GM12878 (cell line): ENCODE measurements at regions not wholly inside any gene's neighbourhood (a gene's known extent, or its start where the extent isn't known, plus 50 kb on each side); places are given as distances from the start of the nearest gene placed in this dataset.
A peak's percentile ranks its signal among the peaks of the same experiment; 100 is the strongest.

Experiments used
- DPF2 ChIP-seq: fragments of 450-650 bp; IDR thresholded peaks from 2 replicates; pipeline ENCODE4 v1.6.1; 2017; ENCODE audit warnings: mild to moderate bottlenecking
- HDGF ChIP-seq: fragments of 450-650 bp; IDR thresholded peaks from 2 replicates; pipeline ENCODE4 v1.6.1; 2016; ENCODE audit warnings: antibody characterized with exemption
- MXI1 ChIP-seq: fragments of 150-350 bp; IDR thresholded peaks from 2 replicates; pipeline ENCODE4 v1.6.1; 2011; ENCODE audit warnings: low read depth, mild to moderate bottlenecking, inconsistent platforms, low read length, improper control_type of control experiment
- SMC3 ChIP-seq: IDR thresholded peaks from 2 replicates; pipeline ENCODE4 v1.6.1; 2011; ENCODE audit warnings: low read length, improper control_type of control experiment, borderline replicate concordance
- YY1 ChIP-seq: IDR thresholded peaks from 2 replicates; pipeline ENCODE4 v1.6.1; 2011; ENCODE audit warnings: low read depth, mild to moderate bottlenecking, low read length
- ZBED1 ChIP-seq: IDR thresholded peaks from 2 replicates; pipeline ENCODE4 v1.6.1; 2016; ENCODE audit warnings: borderline replicate concordance
- TF ChIP-seq, protein P1 (sequence below): IDR thresholded peaks from 2 replicates; pipeline ENCODE4 v1.6.1; 2011; ENCODE audit warnings: low read depth, low read length, improper control_type of control experiment, borderline replicate concordance
- TF ChIP-seq, protein P2 (sequence below): fragments of 450-650 bp; IDR thresholded peaks from 2 replicates; pipeline ENCODE4 v1.6.1; 2017; ENCODE audit warnings: low read depth, mild to moderate bottlenecking, moderate library complexity

DNA sequence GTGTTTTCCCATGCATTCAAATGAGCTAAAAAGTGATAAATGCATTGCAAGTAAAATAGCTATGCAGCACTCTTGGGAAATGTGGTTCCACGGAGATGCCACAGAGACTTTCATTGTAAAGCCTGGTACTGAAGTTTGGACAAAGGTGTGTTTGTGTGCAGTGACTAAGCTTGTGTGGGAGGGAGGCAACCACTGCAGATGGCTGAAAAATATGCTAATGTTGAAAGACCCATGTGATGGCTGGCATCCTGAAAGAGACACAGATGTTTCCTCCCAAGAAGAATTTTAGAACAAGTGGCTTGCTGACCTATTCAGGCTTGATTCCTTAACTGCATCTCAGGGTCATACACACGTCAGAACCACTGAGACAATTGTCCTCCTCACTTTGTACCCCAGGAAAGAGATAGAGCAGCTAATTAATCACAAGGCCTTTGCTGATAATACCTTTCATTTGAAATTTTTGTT, 73.8 kb downstream of the FAM76B start (continued):
- TF ChIP-seq, protein P1, sequence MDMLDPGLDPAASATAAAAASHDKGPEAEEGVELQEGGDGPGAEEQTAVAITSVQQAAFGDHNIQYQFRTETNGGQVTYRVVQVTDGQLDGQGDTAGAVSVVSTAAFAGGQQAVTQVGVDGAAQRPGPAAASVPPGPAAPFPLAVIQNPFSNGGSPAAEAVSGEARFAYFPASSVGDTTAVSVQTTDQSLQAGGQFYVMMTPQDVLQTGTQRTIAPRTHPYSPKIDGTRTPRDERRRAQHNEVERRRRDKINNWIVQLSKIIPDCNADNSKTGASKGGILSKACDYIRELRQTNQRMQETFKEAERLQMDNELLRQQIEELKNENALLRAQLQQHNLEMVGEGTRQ = peak; percentile 54; the same call in 1 of the 2 replicates
- TF ChIP-seq DPF2 (peak; percentile 48), HDGF (peak; percentile 61; the same call in 1 of the 2 replicates), SMC3 (no peak), MXI1 (0 out of 2 replicates have a peak, but pooled peaks have one; percentile 30), ZBED1 (0 out of 2 replicates have a peak, but pooled peaks have one; percentile 11), YY1 (0 out of 2 replicates have a peak, but pooled peaks have one; percentile 34)
- TF ChIP-seq, protein P2, sequence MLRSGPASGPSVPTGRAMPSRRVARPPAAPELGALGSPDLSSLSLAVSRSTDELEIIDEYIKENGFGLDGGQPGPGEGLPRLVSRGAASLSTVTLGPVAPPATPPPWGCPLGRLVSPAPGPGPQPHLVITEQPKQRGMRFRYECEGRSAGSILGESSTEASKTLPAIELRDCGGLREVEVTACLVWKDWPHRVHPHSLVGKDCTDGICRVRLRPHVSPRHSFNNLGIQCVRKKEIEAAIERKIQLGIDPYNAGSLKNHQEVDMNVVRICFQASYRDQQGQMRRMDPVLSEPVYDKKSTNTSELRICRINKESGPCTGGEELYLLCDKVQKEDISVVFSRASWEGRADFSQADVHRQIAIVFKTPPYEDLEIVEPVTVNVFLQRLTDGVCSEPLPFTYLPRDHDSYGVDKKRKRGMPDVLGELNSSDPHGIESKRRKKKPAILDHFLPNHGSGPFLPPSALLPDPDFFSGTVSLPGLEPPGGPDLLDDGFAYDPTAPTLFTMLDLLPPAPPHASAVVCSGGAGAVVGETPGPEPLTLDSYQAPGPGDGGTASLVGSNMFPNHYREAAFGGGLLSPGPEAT = peak; percentile 68; the same call in 1 of the 2 replicates
